Uterus (tissue), 2 donors: ENCODE measurements at regions not wholly inside any gene's neighbourhood (a gene's known extent, or its start where the extent isn't known, plus 50 kb on each side); places are given as distances from the start of the nearest gene placed in this dataset.

ENCODE experiments used
- POLR2A ChIP-seq, 2 donors: fragments of 450-650 bp; IDR thresholded peaks; one replicate each; pipeline ENCODE4 v1.6.1; 2016; ENCODE audit warnings: antibody characterized with exemption in 2 of 2, mild to moderate bottlenecking in 1 of 2, moderate library complexity in 1 of 2
- TF ChIP-seq, protein P1 (sequence below), 4 experiments: fragments of 200-600 bp in 2 of 4; fragments of 450-650 bp in 2 of 4; sonication (generic) in 2 of 4; IDR thresholded peaks; one replicate each; pipeline ENCODE4 v1.5.1; 2016 to 2019; ENCODE audit warnings: antibody characterized with exemption in 4 of 4, mild to moderate bottlenecking in 2 of 4, moderate library complexity in 1 of 4

DNA sequence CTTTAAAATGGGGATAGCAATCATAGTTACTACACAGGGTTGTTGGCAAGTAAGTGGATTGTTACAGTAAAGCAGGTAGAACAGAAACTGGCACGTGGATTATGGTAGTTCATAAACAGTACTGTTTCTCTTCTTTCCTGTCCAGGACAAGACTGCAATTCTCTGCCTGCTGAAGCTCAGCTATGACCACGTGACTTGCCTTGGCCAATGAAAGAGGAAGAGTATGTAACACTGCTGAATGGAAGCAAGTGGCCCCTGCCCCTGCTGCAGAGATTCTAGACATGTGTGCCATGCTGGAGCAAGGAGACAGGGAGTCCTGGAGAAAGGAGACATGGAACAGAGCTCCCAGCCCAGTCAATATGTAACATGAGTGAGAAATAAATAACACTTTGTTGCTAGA lies 66.6 kb upstream of the TOX3 start:
- TF ChIP-seq, protein P1, sequence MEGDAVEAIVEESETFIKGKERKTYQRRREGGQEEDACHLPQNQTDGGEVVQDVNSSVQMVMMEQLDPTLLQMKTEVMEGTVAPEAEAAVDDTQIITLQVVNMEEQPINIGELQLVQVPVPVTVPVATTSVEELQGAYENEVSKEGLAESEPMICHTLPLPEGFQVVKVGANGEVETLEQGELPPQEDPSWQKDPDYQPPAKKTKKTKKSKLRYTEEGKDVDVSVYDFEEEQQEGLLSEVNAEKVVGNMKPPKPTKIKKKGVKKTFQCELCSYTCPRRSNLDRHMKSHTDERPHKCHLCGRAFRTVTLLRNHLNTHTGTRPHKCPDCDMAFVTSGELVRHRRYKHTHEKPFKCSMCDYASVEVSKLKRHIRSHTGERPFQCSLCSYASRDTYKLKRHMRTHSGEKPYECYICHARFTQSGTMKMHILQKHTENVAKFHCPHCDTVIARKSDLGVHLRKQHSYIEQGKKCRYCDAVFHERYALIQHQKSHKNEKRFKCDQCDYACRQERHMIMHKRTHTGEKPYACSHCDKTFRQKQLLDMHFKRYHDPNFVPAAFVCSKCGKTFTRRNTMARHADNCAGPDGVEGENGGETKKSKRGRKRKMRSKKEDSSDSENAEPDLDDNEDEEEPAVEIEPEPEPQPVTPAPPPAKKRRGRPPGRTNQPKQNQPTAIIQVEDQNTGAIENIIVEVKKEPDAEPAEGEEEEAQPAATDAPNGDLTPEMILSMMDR (IDR thresholded peaks at IDR 0.05) = no peak
- no peak for TF ChIP-seq POLR2A (IDR thresholded peaks at IDR 0.05)
